T1000 (cell line): ENCODE measurements at regions not wholly inside any gene's neighbourhood (a gene's known extent, or its start where the extent isn't known, plus 50 kb on each side); places are given as distances from the start of the nearest gene placed in this dataset.

Source experiments
- DNase-seq: peaks from one replicate; lab custom pipeline; 2025; ENCODE audit warnings: mixed read lengths; lab: John Stamatoyannopoulos, UW

- peak; percentile 67 for DNase-seq
Observed at GRCh38 chr7:46811529-46811928, 770.4 kb downstream of the TNS3 start.

- DNase-seq: no peak
Observed at GRCh38 chr7:46810986-46811385, 770.9 kb downstream of the TNS3 start.

- no peak for DNase-seq
Observed at GRCh38 chr7:46809886-46810285, 772.0 kb downstream of the TNS3 start.

GRCh38 chr7:46806856-46807255 is 775.1 kb downstream of the TNS3 start:
- DNase-seq: no peak

- DNase-seq: no peak
Observed at GRCh38 chr7:46802479-46802878, 779.4 kb downstream of the TNS3 start.

- no peak for DNase-seq
Observed at GRCh38 chr7:46791188-46791587, 790.7 kb downstream of the TNS3 start.

- no peak for DNase-seq
Observed at GRCh38 chr7:46786995-46787394, 794.9 kb downstream of the TNS3 start.

- DNase-seq: no peak
Observed at GRCh38 chr7:46786221-46786954, 795.5 kb downstream of the TNS3 start.

GRCh38 chr7:46784732-46785131 is 797.2 kb downstream of the TNS3 start:
- no peak for DNase-seq

- no peak for DNase-seq
Observed at GRCh38 chr7:46781901-46782439, 799.9 kb downstream of the TNS3 start.

- DNase-seq: no peak
Observed at GRCh38 chr7:46776790-46777189, 805.1 kb downstream of the TNS3 start.

GRCh38 chr7:46775776-46776175 is 806.1 kb downstream of the TNS3 start:
- DNase-seq: no peak

- no peak for DNase-seq
Observed at GRCh38 chr7:46775020-46775419, 806.9 kb downstream of the TNS3 start.

- no peak for DNase-seq
Observed at GRCh38 chr7:46774515-46774914, 807.4 kb downstream of the TNS3 start.

- no peak for DNase-seq
Observed at GRCh38 chr7:46772776-46773175, 809.1 kb downstream of the TNS3 start.

- DNase-seq: no peak
Observed at GRCh38 chr7:46767071-46767470, 814.8 kb downstream of the TNS3 start.

- DNase-seq: peak; percentile 77
Observed at GRCh38 chr7:46764100-46764936, 817.6 kb downstream of the TNS3 start.

GRCh38 chr7:46763344-46763743 is 818.6 kb downstream of the TNS3 start:
- DNase-seq: no peak

- DNase-seq: no peak
Observed at GRCh38 chr7:46759711-46760480, 822.0 kb downstream of the TNS3 start.

- no peak for DNase-seq
Observed at GRCh38 chr7:46756996-46757395, 824.9 kb downstream of the TNS3 start.

GRCh38 chr7:46756256-46756655 is 825.7 kb downstream of the TNS3 start:
- no peak for DNase-seq
